ENCODE measurements at regions not wholly inside any gene's neighbourhood (a gene's known extent, or its start where the extent isn't known, plus 50 kb on each side); places are given as distances from the start of the nearest gene placed in this dataset.

GRCh38 chr6:140070846-140071473, 696.5 kb upstream of the CITED2 start:
- TF ChIP-seq EZH2 (IDR thresholded peaks at IDR 0.05; ENCODE audit: insufficient read depth, poor library complexity, severe bottlenecking) (no peak), EZH2phosphoT487 (IDR thresholded peaks at IDR 0.05; ENCODE audit: insufficient read depth, low read depth) (no peak)

Data from GM23248 (cell line).